ENCODE measurements at regions not wholly inside any gene's neighbourhood (a gene's known extent, or its start where the extent isn't known, plus 50 kb on each side); places are given as distances from the start of the nearest gene placed in this dataset.

DNA sequence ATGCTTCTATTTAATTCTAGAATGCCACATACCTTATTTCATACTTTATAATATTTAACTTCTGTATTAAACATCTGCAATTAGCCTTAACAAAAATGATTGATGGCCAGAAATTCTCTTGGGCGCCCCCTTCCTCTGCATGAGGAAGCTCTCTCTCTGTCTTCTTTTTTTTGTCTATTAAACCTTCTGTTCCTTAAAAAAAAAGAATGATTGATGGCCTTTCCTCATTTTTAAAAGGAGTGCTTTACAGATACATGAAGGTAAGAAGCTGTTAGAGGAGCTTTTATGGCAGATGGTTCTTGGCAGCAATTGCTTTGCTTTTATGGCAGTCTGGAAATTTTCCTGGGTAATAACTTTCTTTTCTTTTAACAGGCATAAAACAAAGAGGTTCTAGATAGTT is 526.9 kb downstream of the SLC4A3 start:
- FAIRE-seq (no peak), DNase-seq (ENCODE audit: low spot score) (no peak)

- FAIRE-seq: no peak
- no peak for DNase-seq (ENCODE audit: low spot score)
These were observed 529.9 kb downstream of the SLC4A3 start for GRCh38 chr2:220157312-220157711.

- no peak for FAIRE-seq
These were observed 532.3 kb downstream of the SLC4A3 start for GRCh38 chr2:220159738-220160137.

GRCh38 chr2:220162320-220162719 is 534.9 kb downstream of the SLC4A3 start:
- DNase-seq (ENCODE audit: low spot score): no peak
- FAIRE-seq: no peak

More at GRCh38 chr2:220159738-220160137, 532.3 kb downstream of the SLC4A3 start:
- DNase-seq (ENCODE audit: low spot score): no peak

DNA sequence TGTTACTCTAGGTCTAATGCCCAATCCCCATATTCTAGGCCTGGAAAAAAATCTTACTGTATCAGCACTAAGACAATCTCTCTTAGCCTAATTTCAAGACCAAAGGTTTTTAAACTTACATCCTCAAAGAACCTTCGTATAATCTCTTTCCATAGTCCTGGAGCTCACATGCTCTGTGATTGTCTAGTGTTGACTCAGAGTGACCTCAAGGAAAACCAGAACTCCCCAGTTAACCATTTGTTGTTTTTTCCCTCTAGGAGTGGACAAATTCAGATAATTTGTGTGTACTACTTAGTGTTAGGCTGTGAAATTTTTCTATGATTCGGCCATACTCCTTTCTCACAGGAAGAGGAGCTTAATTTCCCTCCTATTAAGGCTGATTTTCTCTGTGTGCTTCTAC is 536.1 kb downstream of the SLC4A3 start:
- no peak for DNase-seq (ENCODE audit: low spot score)
- FAIRE-seq: no peak

DNA sequence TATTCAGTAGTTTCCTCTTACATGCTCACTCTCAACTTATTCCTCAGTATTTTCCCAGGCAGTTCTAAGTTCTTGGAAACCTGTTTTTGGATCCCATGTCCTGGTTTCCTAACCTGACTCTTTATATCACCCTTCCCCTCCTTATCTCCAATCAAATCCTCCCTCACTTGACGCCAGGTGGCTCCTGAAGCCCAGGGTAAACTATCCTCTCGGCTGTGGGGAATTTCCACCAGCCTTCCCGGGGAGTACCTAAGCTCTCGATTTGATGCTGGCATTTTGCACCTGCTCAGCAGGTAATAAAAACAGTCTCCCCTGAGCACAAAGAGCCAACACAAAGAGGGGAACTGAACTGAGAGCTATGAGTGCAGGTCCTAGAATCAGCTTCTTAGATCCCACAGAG is 538.0 kb downstream of the SLC4A3 start:
- DNase-seq (ENCODE audit: low spot score) (no peak), FAIRE-seq (no peak)

DNA sequence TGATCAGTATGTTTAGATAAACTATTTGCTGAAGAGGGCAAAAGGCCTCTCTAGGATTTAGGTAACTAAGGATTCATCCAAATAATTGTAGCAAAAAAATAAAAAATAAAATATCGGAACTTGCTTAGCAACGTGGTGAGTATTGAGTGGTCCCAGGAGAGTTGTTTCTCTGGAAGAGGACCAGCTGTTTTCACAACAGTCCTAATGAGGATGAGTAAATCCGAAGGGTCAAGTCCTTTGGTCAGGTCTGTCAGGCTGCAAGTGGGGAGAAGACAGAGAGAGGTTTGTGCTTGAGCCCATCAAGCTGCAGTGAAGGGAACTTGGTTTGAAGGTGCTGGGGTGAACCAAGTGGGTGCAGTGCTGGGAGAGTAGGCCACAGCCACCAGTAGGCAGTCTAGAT is 539.2 kb downstream of the SLC4A3 start:
- DNase-seq (ENCODE audit: low spot score): no peak
- FAIRE-seq: no peak

DNA sequence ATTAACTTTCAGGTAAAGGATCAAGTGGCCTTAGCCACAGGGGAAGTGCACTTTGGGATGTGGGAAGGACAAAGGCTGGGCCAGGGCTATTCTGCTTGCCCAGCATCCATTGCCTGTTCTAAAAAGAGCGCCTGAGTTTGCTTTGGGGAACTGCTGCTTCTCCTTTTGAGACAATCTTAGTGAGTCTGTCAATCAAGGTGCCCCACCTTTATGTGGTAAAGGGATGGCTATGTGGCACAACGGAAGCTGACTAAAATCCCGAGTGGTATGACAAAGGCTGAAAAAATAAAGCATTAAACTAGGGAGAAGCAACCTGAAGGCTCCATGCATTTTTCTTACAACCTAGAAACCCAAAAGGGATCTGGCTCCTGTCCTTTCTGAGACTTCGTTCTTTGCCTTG is 540.5 kb downstream of the SLC4A3 start:
- FAIRE-seq (no peak), DNase-seq (ENCODE audit: low spot score) (no peak)

GRCh38 chr2:220168891-220169546 is 541.6 kb downstream of the SLC4A3 start:
- FAIRE-seq (no peak), DNase-seq (ENCODE audit: low spot score) (no peak)

GRCh38 chr2:220174826-220175225 is 547.4 kb downstream of the SLC4A3 start:
- no peak for FAIRE-seq
- no peak for DNase-seq (ENCODE audit: low spot score)

DNA sequence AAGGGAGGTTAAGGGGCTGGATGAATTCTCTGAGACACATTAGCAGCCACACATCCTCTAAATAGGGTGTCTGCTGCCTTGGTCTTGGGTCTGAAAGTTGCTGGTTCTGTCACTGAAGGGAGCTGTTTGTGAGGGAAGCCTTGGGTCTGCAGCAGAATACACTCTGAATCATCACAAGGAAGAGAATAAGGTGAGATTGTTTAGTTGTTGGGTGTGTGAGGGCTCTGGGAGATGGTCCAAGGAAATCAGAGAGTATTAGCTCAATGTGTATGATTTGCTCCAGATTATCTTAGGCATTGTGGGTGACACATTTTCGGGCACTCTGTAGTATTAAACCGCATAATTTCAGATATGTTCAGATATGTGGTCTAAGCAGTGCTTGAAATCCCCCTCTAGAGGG is 548.5 kb downstream of the SLC4A3 start:
- FAIRE-seq (no peak), DNase-seq (ENCODE audit: low spot score) (no peak)

DNA sequence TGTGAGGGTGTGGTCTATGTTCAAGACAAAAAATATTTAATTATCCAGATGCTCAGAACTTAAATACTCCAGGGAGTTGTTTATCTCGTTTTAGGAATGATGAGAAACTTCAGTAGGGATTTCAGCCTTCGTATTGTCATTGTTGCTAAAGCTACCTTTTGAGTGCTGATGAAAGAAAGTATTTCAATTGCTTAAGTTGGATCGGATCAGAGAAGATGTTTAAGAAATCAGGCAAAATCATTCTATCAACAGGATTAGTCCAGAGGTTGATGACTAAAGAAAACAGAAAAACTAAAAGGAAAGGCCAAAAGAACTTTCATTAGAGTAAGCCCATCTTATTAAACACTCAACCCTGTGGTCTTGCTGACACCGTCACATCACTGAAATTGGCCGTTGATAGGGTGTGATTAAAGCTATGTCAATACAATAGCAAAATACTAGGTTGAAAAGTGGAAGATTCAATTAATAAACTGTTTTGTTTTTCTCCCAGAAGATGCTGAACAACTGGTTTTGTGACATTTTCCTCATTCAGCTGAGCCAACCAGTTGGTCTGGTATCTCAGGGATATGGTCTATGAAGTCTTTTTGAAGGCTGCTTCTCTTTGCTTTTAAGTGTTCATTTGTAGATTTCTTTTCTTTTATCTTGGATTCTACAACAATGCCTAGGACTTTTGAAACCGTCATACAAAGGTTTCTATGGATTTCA is 551.7 kb downstream of the SLC4A3 start:
- DNase-seq (ENCODE audit: low spot score) (no peak), FAIRE-seq (no peak)

GRCh38 chr2:220181165-220181564 is 553.7 kb downstream of the SLC4A3 start:
- FAIRE-seq (no peak), DNase-seq (ENCODE audit: low spot score) (no peak)

DNA sequence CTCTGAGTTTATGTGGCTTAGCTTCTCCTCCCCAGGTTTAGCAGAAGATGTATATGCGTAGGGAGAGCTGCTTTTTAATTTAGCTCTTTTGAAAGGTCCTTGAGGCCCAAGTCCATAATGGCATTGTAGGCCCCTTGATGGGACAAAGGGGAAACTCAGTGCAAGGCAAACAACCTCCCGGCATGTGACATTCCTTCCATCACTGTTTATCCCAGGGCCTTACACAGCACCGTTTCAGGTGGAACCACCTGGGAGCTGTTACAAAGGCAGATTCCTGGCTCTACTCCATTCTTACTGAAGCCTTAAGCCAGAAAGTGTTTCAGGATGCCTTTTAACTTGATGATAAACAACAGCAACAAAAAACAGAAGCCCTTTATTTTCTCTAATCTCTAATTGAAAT is 555.4 kb downstream of the SLC4A3 start:
- DNase-seq (ENCODE audit: low spot score): no peak
- no peak for FAIRE-seq

DNA sequence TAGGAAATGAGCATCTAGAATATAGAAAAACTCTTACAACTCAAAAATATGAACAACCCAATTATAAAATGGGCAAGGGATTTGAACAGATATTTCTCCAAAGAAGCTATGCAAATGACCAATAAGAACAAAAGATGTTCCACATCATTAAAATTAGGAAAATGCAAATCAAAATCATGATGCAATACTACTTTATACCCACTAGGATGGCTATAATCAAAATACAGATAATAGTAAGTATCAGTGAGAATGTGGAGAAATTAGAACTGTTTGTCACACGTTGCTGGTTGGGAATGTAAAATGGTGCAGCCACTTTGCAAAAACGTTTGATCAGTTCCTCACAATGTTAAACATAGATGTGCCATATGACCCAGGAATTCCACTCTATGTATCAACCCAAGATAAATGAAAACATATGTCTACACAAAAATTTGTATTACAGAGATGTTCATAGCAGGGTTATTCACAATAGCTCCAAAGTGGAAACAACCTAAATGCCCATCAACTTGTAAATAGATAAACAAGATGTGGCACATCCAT is 558.4 kb downstream of the SLC4A3 start:
- FAIRE-seq: no peak
- no peak for DNase-seq (ENCODE audit: low spot score)

- FAIRE-seq: no peak
- peak; percentile 59 for DNase-seq (ENCODE audit: low spot score)
These were observed 560.6 kb downstream of the SLC4A3 start for GRCh38 chr2:220188031-220188430.

- DNase-seq (ENCODE audit: low spot score): no peak
- FAIRE-seq: no peak
These were observed 563.6 kb downstream of the SLC4A3 start for GRCh38 chr2:220191031-220191430.

GRCh38 chr2:220191737-220192136 is 564.3 kb downstream of the SLC4A3 start:
- DNase-seq (ENCODE audit: low spot score) (no peak), FAIRE-seq (no peak)

DNA sequence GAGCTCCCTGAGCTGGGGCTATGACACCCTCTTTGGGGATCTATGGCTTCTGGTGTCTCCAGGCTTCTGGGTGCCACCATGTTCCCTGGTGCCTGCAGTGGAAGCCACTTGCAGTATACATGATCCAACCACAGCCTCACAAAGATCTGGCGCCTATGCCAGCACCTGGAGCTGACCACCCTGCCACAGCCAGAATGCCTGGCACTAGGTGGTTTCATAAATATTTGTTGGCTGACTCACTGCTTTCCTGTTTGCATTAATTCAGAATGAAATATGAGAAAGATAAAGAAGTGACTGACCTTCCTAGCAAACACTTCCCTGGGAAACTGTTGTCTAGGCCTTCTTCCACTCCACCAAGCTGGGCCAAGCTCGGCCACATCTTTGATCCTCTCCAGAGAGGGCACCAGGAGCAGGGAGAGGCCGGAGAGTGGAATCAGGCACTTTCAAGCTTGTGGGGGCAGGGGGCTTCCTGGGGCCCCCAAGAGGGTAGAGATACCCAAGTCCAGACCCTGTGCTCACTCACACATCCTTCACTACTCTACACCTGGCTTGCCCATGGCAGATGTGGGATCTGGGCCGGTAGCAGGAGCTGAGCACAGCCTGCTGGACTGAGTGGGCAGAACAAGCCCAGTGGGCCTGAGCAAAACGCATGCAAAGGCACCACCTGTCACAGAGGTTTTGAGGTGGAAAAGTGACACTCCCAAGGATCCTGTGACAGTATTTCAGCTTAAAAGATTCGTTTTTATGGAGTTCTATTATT is 565.7 kb downstream of the SLC4A3 start:
- FAIRE-seq (peak; percentile 17), DNase-seq (ENCODE audit: low spot score) (peak; percentile 59)

DNA sequence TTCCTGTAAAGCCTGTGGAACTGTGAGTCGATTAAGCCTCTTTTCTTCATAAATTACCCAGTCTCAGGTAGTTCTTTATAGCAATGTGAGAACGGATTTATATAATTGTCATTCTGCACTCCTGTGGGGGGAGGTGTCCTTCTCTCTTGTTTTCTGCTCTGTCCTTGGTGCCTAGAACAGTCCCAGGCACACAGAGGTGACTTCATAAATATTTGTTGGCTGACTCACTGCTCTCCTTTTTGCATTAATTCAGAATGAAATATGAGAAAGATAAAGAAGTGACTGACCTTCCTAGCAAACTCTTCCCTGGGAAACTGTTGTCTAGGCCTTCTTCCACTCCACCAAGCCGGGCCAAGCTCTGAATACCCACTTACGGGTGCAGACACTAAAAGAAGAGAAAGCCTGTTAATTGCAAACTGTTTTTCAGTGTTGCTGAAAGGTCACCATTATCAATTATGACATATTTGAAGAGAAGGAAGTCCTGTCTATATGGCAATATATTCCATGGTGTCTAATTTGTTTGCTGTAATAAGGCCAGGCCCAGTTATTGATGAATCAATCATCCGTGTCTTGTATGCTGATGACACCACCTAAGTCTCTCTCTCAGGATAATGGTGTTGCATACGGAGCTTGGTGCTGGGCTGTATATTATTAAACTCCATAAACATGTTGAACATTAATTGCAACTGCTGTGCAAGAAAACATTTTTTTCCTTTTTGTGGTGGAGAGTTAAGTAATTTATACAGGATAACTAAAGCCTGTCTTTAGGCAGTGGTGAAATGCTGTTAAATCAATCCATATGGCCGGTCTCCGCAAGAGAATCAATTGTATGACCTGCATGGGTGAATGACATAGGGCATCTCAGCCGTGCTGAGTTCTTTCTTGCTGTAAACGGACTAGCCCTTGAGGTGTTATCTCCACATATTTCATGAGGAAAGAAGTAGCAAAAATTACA is 567.5 kb downstream of the SLC4A3 start:
- FAIRE-seq (peak; percentile 62), DNase-seq (ENCODE audit: low spot score) (no peak)

GRCh38 chr2:220198896-220199295 is 571.5 kb downstream of the SLC4A3 start:
- peak; percentile 37 for DNase-seq (ENCODE audit: low spot score)
- no peak for FAIRE-seq
